ENCODE measurements at regions not wholly inside any gene's neighbourhood (a gene's known extent, or its start where the extent isn't known, plus 50 kb on each side); places are given as distances from the start of the nearest gene placed in this dataset.
"Not testable (repeated sequence)": the region's sequence is repeated elsewhere in the genome, so short reads cannot be mapped to it uniquely, and the experiment has no call there.

GRCh38 chr18:8882632-8883408 lies 177.5 kb downstream of the MTCL1 start:
- H3K4me3 ChIP-seq (ENCODE audit: low read depth, low read length), result no peak overlapping the region
- no peak for DNase-seq (ENCODE audit: low read depth)
- TF ChIP-seq CTCF (IDR thresholded peaks at IDR 0.05; ENCODE audit: control insufficient read depth, extremely low read depth, insufficient read depth), result no peak

GRCh38 chr18:8883409-8883668 lies 178.0 kb downstream of the MTCL1 start:
- TF ChIP-seq CTCF (IDR thresholded peaks at IDR 0.05; ENCODE audit: control insufficient read depth, extremely low read depth, insufficient read depth), result no peak
- no peak overlapping the region for H3K4me3 ChIP-seq (ENCODE audit: low read depth, low read length)
- no peak for DNase-seq (ENCODE audit: low read depth)

- DNase-seq (ENCODE audit: low read depth); H3K4me3 ChIP-seq (ENCODE audit: low read depth, low read length): not testable (repeated sequence)
Observed at GRCh38 chr18:8887877-8888276, 182.5 kb downstream of the MTCL1 start.

GRCh38 chr18:8889489-8889888 lies 184.1 kb downstream of the MTCL1 start:
- no peak for DNase-seq (ENCODE audit: low read depth)
- TF ChIP-seq CTCF (IDR thresholded peaks at IDR 0.05; ENCODE audit: control insufficient read depth, extremely low read depth, insufficient read depth), result no peak
- H3K4me3 ChIP-seq (ENCODE audit: low read depth, low read length), result no peak overlapping the region

GRCh38 chr18:8890503-8890902 lies 185.1 kb downstream of the MTCL1 start:
- not testable (repeated sequence) for H3K4me3 ChIP-seq (ENCODE audit: low read depth, low read length); DNase-seq (ENCODE audit: low read depth)

- H3K4me3 ChIP-seq (ENCODE audit: low read depth, low read length), result no peak overlapping the region
- no peak for DNase-seq (ENCODE audit: low read depth)
- no peak for TF ChIP-seq CTCF (IDR thresholded peaks at IDR 0.05; ENCODE audit: control insufficient read depth, extremely low read depth, insufficient read depth)
Observed at GRCh38 chr18:8890957-8891464, 185.7 kb downstream of the MTCL1 start.

GRCh38 chr18:8893221-8893620 lies 187.9 kb downstream of the MTCL1 start:
- no peak for TF ChIP-seq CTCF (IDR thresholded peaks at IDR 0.05; ENCODE audit: control insufficient read depth, extremely low read depth, insufficient read depth)
- no peak overlapping the region for H3K4me3 ChIP-seq (ENCODE audit: low read depth, low read length)
- DNase-seq (ENCODE audit: low read depth), result no peak

GRCh38 chr18:8893628-8894231 lies 188.4 kb downstream of the MTCL1 start:
- TF ChIP-seq CTCF (IDR thresholded peaks at IDR 0.05; ENCODE audit: control insufficient read depth, extremely low read depth, insufficient read depth), result no peak

More at GRCh38 chr18:8893628-8894231, 188.4 kb downstream of the MTCL1 start:
- H3K4me3 ChIP-seq (ENCODE audit: low read depth, low read length), result no peak overlapping the region
- no peak for DNase-seq (ENCODE audit: low read depth)

All from LNCaP clone FGC (cell line).